PFSK-1 (cell line): ENCODE measurements at regions not wholly inside any gene's neighbourhood (a gene's known extent, or its start where the extent isn't known, plus 50 kb on each side); places are given as distances from the start of the nearest gene placed in this dataset.

ENCODE experiments used
- FOXP2 ChIP-seq: optimal IDR thresholded peaks from 2 replicates; pipeline ENCODE3; 2011; ENCODE audit warnings: borderline replicate concordance, control low read depth, inconsistent platforms; ENCODE audit not compliant: insufficient read depth; ENCODE audit errors: extremely low read length, extremely low read depth
- POLR2AphosphoS5 ChIP-seq: IDR thresholded peaks from 2 replicates; pipeline ENCODE4 v1.6.1; 2012; ENCODE audit warnings: low read depth, mild to moderate bottlenecking, control low read depth, low read length, moderate library complexity
- SIN3A ChIP-seq: IDR thresholded peaks from 2 replicates; pipeline ENCODE4 v1.6.1; 2012; ENCODE audit warnings: mild to moderate bottlenecking, low read length, moderate library complexity, borderline replicate concordance; ENCODE audit not compliant: insufficient read depth
- TAF1 ChIP-seq: IDR thresholded peaks from 2 replicates; pipeline ENCODE4 v1.6.1; 2012; ENCODE audit warnings: low read length, control low read depth, borderline replicate concordance; ENCODE audit not compliant: insufficient read depth
- TF ChIP-seq, protein P1 (sequence below), 2 experiments: IDR thresholded peaks; 2 replicates each; pipeline versions ENCODE4 v1.6.1 to v1.8.0; 2011 to 2012; ENCODE audit warnings: low read depth in 2 of 2, low read length in 2 of 2, control low read depth in 1 of 2, inconsistent platforms in 1 of 2, mild to moderate bottlenecking in 1 of 2, moderate library complexity in 1 of 2; ENCODE audit not compliant: insufficient read depth in 1 of 2

DNA sequence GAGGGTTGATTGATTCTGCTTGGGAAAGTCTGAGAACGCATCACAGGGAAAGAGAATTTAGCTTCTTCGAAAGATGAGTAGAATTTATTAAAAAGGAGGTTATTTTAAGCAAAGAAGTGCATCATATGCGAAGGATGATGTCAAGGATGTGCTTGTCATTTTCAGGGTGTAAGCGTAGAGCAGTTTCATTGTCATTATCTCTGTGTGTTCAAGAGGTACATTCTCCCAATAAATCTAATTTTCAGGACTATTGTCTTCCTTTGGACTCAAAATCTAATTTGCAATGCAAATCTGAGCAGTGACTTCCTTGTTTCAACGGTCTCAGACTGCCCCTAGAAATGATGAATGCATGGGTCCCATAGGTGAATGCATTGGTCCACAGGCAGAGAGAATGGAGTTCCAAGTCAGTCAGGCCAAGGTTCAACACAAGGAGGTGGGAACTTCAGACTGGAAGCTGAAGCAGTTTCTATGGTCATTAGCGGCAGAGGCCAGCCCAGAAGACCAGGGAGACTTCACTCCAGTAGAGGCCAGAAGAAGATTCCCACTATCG is 99.8 kb downstream of the CDC42EP3 start:
- TF ChIP-seq POLR2AphosphoS5 (no peak), SIN3A (no peak), TAF1 (no peak), FOXP2 (no peak)
- TF ChIP-seq, protein P1, sequence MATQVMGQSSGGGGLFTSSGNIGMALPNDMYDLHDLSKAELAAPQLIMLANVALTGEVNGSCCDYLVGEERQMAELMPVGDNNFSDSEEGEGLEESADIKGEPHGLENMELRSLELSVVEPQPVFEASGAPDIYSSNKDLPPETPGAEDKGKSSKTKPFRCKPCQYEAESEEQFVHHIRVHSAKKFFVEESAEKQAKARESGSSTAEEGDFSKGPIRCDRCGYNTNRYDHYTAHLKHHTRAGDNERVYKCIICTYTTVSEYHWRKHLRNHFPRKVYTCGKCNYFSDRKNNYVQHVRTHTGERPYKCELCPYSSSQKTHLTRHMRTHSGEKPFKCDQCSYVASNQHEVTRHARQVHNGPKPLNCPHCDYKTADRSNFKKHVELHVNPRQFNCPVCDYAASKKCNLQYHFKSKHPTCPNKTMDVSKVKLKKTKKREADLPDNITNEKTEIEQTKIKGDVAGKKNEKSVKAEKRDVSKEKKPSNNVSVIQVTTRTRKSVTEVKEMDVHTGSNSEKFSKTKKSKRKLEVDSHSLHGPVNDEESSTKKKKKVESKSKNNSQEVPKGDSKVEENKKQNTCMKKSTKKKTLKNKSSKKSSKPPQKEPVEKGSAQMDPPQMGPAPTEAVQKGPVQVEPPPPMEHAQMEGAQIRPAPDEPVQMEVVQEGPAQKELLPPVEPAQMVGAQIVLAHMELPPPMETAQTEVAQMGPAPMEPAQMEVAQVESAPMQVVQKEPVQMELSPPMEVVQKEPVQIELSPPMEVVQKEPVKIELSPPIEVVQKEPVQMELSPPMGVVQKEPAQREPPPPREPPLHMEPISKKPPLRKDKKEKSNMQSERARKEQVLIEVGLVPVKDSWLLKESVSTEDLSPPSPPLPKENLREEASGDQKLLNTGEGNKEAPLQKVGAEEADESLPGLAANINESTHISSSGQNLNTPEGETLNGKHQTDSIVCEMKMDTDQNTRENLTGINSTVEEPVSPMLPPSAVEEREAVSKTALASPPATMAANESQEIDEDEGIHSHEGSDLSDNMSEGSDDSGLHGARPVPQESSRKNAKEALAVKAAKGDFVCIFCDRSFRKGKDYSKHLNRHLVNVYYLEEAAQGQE (IDR thresholded peaks at IDR 0.05; ENCODE audit: insufficient read depth in 1 of 2, low read depth in 2 of 2, low read length in 2 of 2), result no peak

DNA sequence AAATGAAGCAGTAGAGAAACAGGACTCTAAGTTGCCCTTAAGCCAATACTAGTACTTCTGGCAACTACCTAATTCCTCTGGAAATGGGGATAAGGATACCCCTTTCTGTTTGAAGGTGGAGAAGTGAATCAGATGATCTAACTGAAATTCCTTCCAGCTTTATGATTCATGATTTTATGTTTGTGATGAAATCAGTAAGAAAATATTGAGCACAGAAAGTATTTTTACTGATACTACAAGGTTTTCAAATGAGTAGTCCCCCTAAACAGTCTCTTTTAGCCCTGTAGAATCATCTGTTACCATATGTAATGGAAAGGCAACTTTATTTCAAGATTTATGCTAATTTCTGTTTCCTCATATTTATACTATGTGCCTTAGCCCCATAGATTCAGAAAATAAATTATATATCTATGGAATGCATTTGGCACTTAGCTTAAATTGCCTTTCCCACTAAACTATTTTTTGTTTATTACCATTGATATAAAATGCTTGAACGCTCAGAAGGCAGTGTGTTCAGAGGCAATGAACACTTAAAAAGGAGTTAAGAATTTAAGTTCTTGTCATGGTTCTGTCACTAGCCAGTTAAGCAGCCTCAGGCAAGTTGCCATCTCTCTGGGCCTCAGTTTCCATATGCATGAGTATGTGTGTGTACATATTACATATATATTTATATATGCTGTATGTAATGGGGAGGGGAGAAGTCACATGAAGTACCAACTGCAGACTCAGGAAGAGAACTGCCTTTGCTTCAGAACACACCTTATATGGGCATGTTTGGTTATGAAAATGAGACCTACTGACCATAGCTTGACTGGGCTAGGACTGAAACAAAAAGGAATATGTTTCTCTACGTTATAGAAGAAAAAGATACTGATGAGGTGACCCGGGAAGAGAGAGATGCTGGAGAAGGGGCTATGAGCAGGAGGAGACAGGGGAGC is 97.7 kb downstream of the CDC42EP3 start:
- no peak for TF ChIP-seq FOXP2
- TF ChIP-seq, protein P1 (IDR thresholded peaks at IDR 0.05; ENCODE audit: insufficient read depth in 1 of 2, low read depth in 2 of 2, low read length in 2 of 2), result no peak
- no peak for TF ChIP-seq SIN3A
- no peak for TF ChIP-seq TAF1

DNA sequence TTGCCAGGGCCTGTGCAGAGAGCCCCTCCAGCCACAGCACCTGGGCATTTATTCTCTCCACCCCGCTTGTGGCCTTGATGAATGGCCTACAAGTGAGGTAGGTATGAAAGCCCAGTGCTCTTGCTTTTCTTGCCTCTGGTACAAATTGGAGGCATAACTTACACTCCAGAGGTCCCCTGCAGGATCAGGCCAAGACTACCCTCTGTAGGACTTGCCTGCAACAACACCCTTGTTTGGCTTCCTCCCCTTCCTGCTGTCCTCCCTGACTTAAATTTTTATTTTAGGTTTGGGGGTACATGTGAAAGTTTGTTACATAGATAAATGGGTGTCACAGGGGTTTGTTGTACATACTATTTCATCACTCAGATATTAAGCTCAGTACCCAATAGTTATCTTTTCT is 95.7 kb downstream of the CDC42EP3 start:
- TF ChIP-seq SIN3A (no peak), FOXP2 (no peak), TAF1 (no peak), POLR2AphosphoS5 (no peak)

DNA sequence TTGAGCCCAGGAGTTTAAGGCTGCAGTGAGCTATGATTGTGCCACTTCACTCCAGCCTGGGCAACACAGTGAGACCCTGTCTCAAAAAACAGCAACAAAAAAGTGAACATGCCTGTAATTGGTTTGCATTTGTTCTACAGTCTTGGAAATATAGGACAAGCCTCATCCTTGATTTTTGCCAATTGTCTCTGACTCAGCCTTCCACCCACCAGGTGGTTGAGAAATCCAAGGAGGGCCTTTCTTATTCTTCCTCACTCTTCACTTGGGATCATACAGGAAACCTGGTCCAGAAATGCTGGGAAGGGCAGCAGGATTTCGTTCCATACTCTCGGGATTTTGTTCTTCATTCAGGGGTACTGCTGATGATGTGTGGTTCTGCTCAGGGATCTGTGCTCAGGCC is 94.6 kb downstream of the CDC42EP3 start:
- TF ChIP-seq TAF1, result no peak
- TF ChIP-seq POLR2AphosphoS5, result no peak
- no peak for TF ChIP-seq SIN3A
- TF ChIP-seq, protein P1 (IDR thresholded peaks at IDR 0.05; ENCODE audit: insufficient read depth in 1 of 2, low read depth in 2 of 2, low read length in 2 of 2), result no peak
- no peak for TF ChIP-seq FOXP2

DNA sequence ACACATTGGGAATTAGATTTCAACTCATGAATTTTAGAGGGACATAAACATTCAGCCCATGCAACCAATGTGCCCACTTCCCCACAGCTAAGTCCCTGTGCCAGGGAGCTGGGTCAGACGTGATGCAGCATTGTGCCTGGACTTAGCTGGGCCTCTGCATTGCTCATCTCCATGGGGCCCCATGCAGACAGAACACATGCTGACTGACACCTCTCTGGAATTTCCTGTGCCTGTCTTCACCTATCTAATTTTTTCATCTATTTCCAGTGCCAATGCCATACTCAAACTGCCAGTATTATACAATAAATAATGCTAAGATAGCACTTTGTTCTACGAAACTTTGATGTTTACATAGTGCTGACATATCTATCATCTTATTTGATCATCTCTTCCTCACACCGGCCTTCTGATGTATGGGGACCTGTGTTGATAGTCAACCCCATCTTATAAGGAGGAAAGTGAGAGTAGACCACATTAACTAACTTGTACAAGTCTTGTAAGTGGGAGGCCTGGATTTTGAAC is 92.2 kb downstream of the CDC42EP3 start:
- TF ChIP-seq POLR2AphosphoS5 (no peak), SIN3A (no peak), FOXP2 (no peak), TAF1 (no peak)
- TF ChIP-seq, protein P1 (IDR thresholded peaks at IDR 0.05; ENCODE audit: insufficient read depth in 1 of 2, low read depth in 2 of 2, low read length in 2 of 2), result no peak
